ENCODE measurements at regions not wholly inside any gene's neighbourhood (a gene's known extent, or its start where the extent isn't known, plus 50 kb on each side); places are given as distances from the start of the nearest gene placed in this dataset.
A peak's percentile ranks its signal among the peaks of the same experiment; 100 is the strongest.
"Not testable (repeated sequence)": the region's sequence is repeated elsewhere in the genome, so short reads cannot be mapped to it uniquely, and the experiment has no call there.

- DNase-seq (ENCODE audit: low read depth, low spot score) = not testable (repeated sequence)
Measured at GRCh38 chr12:9543341-9543740, 64.4 kb downstream of the KLRB1 start.

GRCh38 chr12:9542827-9543226 lies 64.9 kb downstream of the KLRB1 start:
- H3K36me3 ChIP-seq (ENCODE audit: control insufficient read depth in 1 of 2, insufficient read depth in 2 of 2, low read length in 2 of 2); CTCF ChIA-PET; BruUV-seq (replicated peaks); H3K9me2 ChIP-seq (ENCODE audit: insufficient read depth); H2AFZ ChIP-seq (ENCODE audit: low read depth, low read length, poor library complexity, severe bottlenecking); H3K27ac ChIP-seq (ENCODE audit: low read depth, low read length); H3K9me3 ChIP-seq (ENCODE audit: control insufficient read depth in 1 of 2, insufficient read depth in 1 of 2, low read depth in 1 of 2, low read length in 2 of 2); H3K79me2 ChIP-seq (ENCODE audit: insufficient read depth, low read length); H3K9ac ChIP-seq (ENCODE audit: low read length); POLR2A ChIA-PET; RAD21 ChIA-PET (ENCODE audit: low non-redundant PET in 1 of 2, low total read pairs in 2 of 2, uncharacterized antibody in 2 of 2, unreplicated experiment in 2 of 2); DNase-seq (ENCODE audit: low read depth, low spot score); H3K4me3 ChIP-seq (replicated peaks in 1 of 2; ENCODE audit: low read depth in 1 of 2, low read length in 2 of 2); H4K20me1 ChIP-seq (ENCODE audit: insufficient read depth); H3K4me2 ChIP-seq (ENCODE audit: low read length); H3K27me3 ChIP-seq (ENCODE audit: insufficient read depth, low read length); ATAC-seq; H3K4me1 ChIP-seq (ENCODE audit: control insufficient read depth in 1 of 2, insufficient read depth in 2 of 2, low read length in 2 of 2); intact Hi-C loops (cut with micrococcal nuclease): not testable (repeated sequence)

More at GRCh38 chr12:9543341-9543740, 64.4 kb downstream of the KLRB1 start:
- POLR2A ChIA-PET; H3K36me3 ChIP-seq (ENCODE audit: control insufficient read depth in 1 of 2, insufficient read depth in 2 of 2, low read length in 2 of 2); RAD21 ChIA-PET (ENCODE audit: low non-redundant PET in 1 of 2, low total read pairs in 2 of 2, uncharacterized antibody in 2 of 2, unreplicated experiment in 2 of 2); H3K27me3 ChIP-seq (ENCODE audit: insufficient read depth, low read length); H3K27ac ChIP-seq (ENCODE audit: low read depth, low read length); H3K4me2 ChIP-seq (ENCODE audit: low read length); H4K20me1 ChIP-seq (ENCODE audit: insufficient read depth); H3K9ac ChIP-seq (ENCODE audit: low read length); H3K4me3 ChIP-seq (replicated peaks in 1 of 2; ENCODE audit: low read depth in 1 of 2, low read length in 2 of 2); H3K4me1 ChIP-seq (ENCODE audit: control insufficient read depth in 1 of 2, insufficient read depth in 2 of 2, low read length in 2 of 2); CTCF ChIA-PET; H3K9me2 ChIP-seq (ENCODE audit: insufficient read depth); H2AFZ ChIP-seq (ENCODE audit: low read depth, low read length, poor library complexity, severe bottlenecking); BruUV-seq (replicated peaks); intact Hi-C loops (cut with micrococcal nuclease); H3K79me2 ChIP-seq (ENCODE audit: insufficient read depth, low read length); ATAC-seq; H3K9me3 ChIP-seq (ENCODE audit: control insufficient read depth in 1 of 2, insufficient read depth in 1 of 2, low read depth in 1 of 2, low read length in 2 of 2): not testable (repeated sequence)

- DNase-seq (ENCODE audit: low read depth, low spot score); POLR2A ChIA-PET; CTCF ChIA-PET; H3K9me2 ChIP-seq (ENCODE audit: insufficient read depth); H2AFZ ChIP-seq (ENCODE audit: low read depth, low read length, poor library complexity, severe bottlenecking); H4K20me1 ChIP-seq (ENCODE audit: insufficient read depth); H3K9ac ChIP-seq (ENCODE audit: low read length); intact Hi-C loops (cut with micrococcal nuclease); H3K27ac ChIP-seq (ENCODE audit: low read depth, low read length); H3K4me3 ChIP-seq (replicated peaks in 1 of 2; ENCODE audit: low read depth in 1 of 2, low read length in 2 of 2); H3K27me3 ChIP-seq (ENCODE audit: insufficient read depth, low read length); H3K9me3 ChIP-seq (ENCODE audit: control insufficient read depth in 1 of 2, insufficient read depth in 1 of 2, low read depth in 1 of 2, low read length in 2 of 2); BruUV-seq (replicated peaks); ATAC-seq; H3K79me2 ChIP-seq (ENCODE audit: insufficient read depth, low read length); H3K36me3 ChIP-seq (ENCODE audit: control insufficient read depth in 1 of 2, insufficient read depth in 2 of 2, low read length in 2 of 2); RAD21 ChIA-PET (ENCODE audit: low non-redundant PET in 1 of 2, low total read pairs in 2 of 2, uncharacterized antibody in 2 of 2, unreplicated experiment in 2 of 2); H3K4me2 ChIP-seq (ENCODE audit: low read length); H3K4me1 ChIP-seq (ENCODE audit: control insufficient read depth in 1 of 2, insufficient read depth in 2 of 2, low read length in 2 of 2): not testable (repeated sequence)
Measured at GRCh38 chr12:9515925-9516324, 91.8 kb downstream of the KLRB1 start.

GRCh38 chr12:9512695-9513094 lies 95.0 kb downstream of the KLRB1 start:
- intact Hi-C loops (cut with micrococcal nuclease); H3K9me3 ChIP-seq (ENCODE audit: control insufficient read depth in 1 of 2, insufficient read depth in 1 of 2, low read depth in 1 of 2, low read length in 2 of 2); BruUV-seq (replicated peaks); RAD21 ChIA-PET (ENCODE audit: low non-redundant PET in 1 of 2, low total read pairs in 2 of 2, uncharacterized antibody in 2 of 2, unreplicated experiment in 2 of 2); H3K4me2 ChIP-seq (ENCODE audit: low read length); CTCF ChIA-PET; POLR2A ChIA-PET; H3K27ac ChIP-seq (ENCODE audit: low read depth, low read length); H3K79me2 ChIP-seq (ENCODE audit: insufficient read depth, low read length); H2AFZ ChIP-seq (ENCODE audit: low read depth, low read length, poor library complexity, severe bottlenecking); H3K4me3 ChIP-seq (replicated peaks in 1 of 2; ENCODE audit: low read depth in 1 of 2, low read length in 2 of 2); H4K20me1 ChIP-seq (ENCODE audit: insufficient read depth); H3K9ac ChIP-seq (ENCODE audit: low read length); H3K27me3 ChIP-seq (ENCODE audit: insufficient read depth, low read length); H3K36me3 ChIP-seq (ENCODE audit: control insufficient read depth in 1 of 2, insufficient read depth in 2 of 2, low read length in 2 of 2); H3K9me2 ChIP-seq (ENCODE audit: insufficient read depth); DNase-seq (ENCODE audit: low read depth, low spot score): not testable (repeated sequence)
- peak; percentile 44; the same call in 1 of the 2 replicates for ATAC-seq
- peaks cover 3 to 10% of the 10 kb centered on the region in 2 experiments; a peak in 3 of 4 replicates for H3K4me1 ChIP-seq (ENCODE audit: control insufficient read depth in 1 of 2, insufficient read depth in 2 of 2, low read length in 2 of 2)

Data from HCT116 (cell line).